HG02852 (cell line): ENCODE measurements at regions not wholly inside any gene's neighbourhood (a gene's known extent, or its start where the extent isn't known, plus 50 kb on each side); places are given as distances from the start of the nearest gene placed in this dataset.

ENCODE experiments used
- ATAC-seq: cut with Tn5 transposase; IDR thresholded peaks from one replicate; pipeline ENCODE4 v1.9.1; 2021; ENCODE audit warnings: mild to moderate bottlenecking, moderate library complexity; ENCODE audit not compliant: unreplicated experiment

DNA sequence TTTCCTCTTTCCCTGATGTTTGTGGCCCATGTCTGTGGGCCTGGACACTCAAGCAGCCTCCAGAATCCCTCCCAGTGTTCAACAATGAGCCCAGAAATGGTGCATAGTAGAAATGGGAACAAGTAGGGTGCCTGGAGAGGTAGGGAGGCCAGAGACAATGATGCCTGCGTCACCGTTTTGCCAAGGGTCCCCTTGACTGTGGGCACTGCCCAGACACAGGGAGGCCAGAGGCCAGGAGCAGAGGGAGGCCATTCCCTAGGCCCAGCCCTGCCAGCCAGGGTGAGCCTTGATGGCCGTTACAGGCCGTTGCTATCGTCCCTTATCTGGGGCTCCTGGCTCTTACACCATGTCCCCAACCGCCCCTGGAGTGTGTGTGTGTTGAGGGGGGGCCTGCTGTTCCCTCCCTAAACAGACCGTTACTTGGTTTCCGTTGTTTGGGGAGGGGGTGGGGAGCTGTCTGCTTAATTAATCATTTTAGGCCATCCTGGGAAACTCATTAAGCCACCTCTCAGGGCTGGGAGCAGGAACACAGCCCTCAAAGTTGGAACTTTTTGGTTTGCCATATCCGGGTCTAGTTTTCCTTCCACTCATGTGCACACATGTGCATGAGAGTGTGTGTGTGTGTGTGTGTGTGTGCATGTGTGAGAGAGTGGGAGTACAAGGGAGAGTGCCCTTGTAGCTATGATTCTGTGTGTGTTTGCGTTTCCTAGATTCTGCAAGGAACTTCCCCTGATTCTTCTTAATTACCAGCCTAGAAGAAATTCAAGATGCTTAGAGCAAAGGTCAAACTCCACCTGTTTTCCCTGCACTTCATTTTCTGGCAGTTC lies 135.2 kb upstream of the HAAO start:
- ATAC-seq, result no peak

DNA sequence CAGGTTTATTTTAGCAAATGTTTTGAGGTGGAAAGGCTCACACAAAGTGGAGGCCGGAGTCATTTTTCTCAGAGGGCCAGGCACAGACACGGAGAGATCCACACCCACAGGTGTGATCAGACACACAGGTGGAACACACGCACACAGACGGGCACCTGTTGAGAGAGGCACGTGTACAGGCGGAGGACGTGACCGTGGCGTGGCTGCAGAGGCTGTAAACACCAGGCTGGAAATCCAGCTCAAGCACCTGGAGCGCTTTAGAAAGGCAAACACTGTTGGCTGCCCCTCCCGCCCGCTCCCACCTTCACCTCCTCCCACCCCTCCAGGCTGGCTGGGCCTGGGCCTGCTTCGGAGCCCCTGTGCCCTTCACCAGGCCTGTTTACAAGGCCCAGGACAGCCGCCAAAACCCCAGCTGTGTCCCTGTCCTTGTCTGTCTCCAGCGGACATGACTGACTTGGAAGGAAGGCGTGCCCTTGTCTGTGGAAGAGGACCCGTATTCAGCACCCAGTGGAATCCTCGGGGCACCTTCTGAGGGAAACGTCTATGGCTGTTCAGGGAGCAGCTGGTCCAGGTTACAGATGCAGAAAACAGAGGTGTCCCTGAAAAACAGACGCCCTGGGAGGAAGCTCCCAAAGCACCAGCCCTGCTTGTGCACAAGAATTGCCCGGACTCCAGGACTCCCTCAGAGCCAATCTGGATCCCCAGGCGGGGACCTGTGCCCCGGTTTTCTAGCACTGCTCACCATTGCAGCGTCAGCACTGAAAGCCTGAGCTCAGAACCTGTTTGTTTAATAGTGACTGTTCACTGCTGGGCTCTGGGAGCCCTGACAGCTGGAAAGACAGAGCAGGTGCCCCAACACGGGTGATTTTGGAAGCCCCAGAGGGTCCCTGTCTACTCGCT lies 134.3 kb upstream of the HAAO start:
- ATAC-seq, result no peak

DNA sequence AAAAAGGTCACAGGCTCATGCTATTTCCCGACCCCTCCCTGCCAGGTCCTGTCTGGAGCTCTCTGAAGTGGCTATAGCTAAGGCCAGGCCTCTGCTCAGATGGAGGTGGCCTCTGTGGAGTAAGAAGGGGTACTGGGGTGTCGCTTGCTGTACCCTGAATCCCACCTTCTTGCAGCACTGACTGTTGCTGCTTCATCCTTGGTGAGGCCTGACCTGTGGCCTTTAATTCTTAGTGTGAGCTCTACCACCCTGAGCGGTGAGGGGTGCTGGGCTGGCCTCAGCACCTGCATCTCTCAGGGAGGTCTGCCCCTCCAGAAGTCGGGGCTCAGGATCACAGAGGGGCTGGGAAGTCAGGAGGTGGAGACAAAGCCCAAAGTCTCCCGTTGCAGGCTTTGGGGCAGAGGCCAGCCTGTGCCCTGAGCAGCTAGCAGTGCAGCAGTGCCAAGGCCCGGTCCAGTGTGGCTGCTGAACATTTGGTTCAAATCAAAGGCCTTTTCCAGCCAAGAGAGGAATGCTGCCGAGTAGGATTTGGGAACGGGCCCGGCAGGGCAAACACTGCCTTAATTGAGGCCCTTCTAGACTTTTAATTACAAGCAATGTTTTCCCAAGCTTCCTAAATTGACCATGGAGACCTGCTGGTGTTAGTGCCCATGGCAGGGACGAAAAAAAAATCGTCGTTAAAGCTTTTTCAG lies 133.5 kb upstream of the HAAO start:
- ATAC-seq, result no peak

DNA sequence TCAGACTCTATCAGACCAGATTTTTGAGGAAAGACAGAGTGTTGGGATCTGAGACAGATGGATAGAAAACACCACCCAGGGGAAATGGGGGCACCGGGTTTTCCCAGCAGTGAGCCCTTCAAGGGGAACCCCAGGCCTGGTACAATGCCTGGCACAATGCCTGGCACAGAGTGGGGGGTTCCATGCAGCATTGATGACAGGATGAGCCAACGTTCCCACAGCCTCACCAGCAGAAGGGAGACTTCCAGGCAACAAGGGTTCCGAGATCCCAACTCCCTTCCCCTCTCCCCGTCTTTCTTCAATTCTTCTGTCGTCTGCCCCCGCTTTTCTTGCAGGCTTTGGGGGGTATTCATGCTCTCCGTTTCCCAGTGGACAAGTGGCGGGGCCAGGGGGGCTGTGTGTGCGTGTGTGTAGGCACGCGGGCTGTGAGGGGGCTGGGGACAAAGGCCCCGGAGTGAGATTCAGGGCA lies 132.1 kb upstream of the HAAO start:
- no peak for ATAC-seq

DNA sequence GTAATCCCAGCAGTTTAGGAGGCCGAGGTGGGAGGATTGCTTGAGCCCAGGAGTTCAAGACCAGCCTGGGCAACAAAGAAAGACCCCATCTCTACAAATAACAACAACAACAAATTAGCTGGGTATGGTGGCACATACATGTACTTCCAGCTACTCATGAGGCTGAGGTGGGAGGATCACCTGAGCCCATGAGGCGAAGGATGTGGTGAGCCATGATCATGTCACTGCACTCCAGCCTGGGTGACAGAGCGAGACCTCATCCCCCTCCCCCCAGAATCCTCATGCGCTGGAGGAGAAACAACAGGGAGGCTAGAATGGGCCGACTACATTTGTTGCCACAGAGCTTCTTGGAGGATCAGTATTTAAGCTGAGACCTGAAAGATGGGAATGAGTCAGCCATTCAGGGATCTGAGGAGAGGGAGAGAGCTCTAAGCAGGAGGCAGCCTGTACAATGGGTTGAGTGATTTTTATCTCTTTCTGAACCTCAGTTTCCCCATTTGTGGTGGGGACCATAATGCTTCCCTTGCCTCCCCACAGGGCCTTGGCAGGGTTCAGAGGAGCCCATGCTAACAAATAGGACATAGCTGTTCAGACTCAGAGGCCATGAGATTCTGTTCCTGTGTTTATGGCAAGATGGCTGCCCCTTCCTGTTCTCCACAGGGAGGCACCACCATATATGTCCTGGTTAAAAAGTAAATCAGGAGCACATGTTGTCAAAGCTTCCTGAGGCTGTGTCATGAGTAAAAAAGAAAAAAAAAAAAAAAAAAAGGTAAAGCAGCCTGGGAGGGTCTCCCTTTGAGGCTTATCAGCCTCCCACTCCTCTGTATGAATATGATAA lies 131.4 kb upstream of the HAAO start:
- no peak for ATAC-seq

GRCh38 chr2:42922790-42923579 lies 130.6 kb upstream of the HAAO start:
- no peak for ATAC-seq

GRCh38 chr2:42922293-42922692 lies 129.9 kb upstream of the HAAO start:
- ATAC-seq, result no peak

GRCh38 chr2:42921721-42922120 lies 129.3 kb upstream of the HAAO start:
- ATAC-seq, result no peak

DNA sequence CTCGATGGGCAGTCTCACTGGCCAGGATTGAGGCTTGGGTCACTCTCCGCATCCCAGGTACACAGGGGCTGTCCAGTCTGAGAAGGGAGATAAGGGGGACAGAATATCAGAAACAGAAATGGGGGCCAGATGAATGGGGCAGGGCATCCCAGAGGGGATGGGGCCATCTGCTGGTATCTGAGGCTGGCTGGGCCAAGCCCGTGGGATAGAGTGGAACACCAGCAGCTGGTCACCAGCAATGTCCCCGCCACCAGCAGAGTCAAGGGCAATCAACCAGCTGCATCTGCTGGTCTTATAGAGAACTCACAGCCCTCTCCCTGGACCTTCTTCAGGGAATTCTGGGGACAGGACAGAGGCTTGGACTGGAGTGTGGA lies 128.8 kb upstream of the HAAO start:
- no peak for ATAC-seq

DNA sequence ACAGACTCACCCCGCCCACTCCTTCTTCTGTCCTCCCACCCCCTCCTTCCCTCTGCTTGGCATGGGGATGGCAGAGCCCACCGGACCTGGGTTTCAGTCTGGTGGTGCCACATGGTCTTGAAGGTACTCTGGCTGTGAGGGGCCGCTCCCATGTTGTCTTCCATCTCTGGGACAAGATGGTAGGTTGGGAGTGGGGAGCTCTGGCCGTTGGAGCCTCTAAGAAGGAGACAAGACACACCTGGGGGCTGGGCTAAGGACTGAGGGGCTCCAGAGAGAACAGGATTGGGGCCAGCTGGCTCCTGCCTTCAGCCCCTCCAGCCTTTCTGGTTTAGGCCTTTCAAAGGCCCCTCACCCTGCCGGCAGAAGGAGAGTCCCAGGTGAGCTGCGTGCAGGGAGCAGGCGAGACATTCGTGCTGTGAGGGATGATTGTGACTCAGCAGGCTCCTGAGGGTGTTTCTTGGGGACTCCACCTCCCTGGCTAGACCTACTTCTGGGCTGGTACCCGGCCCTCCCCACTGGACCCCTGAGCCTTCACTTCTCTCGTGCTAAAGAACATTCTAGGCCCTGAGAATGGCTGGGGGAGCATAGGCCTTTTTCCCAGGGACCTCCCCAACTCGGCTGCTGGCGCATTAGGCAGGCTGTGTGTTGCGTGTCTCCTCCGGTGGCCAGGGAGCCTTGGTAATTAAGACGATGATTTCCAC lies 128.2 kb upstream of the HAAO start:
- ATAC-seq, result no peak

GRCh38 chr2:42918671-42919318 lies 126.4 kb upstream of the HAAO start:
- no peak for ATAC-seq

DNA sequence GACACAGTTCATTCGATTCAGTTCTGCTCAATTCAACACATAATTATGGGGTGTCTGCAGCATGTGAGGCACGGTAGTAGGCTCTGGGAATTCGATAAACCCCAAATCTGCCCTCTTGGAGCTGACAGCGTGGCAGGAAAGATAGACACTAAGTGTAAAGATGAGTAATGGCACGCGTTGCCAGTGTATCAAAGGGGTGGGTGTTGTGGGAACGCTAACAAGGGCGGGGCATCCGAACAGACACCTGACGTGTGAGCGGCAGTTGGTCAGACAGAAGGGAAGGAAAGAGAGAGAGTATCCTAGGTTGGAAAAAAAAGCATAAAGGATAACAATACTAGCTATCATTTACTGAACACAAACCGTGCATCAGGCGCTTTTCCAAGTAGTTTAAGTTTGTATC lies 125.7 kb upstream of the HAAO start:
- ATAC-seq, result no peak

DNA sequence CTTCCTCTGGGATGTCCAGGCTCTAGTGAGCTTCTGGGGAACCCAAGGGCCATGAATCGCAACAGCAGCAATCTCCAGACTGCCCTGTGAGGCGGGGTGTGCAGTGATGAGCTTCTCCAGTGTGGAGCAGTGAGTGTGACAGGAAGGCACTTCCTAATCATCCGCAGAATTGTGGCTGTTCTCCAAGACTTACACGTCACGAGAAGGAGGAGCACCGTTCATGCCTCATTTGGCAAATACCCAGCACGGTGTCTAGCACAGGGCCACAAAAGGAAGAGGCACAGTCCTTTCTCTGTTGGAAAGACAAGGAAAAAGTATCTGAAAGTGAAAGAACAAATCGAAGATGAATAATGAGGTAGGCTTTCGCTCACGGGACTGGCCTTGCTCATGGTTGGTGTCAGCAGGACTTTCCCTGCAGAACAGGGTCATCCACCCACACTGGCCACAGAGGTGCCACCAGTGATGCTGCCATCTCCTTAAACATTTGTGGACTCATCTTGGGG lies 125.1 kb upstream of the HAAO start:
- no peak for ATAC-seq

DNA sequence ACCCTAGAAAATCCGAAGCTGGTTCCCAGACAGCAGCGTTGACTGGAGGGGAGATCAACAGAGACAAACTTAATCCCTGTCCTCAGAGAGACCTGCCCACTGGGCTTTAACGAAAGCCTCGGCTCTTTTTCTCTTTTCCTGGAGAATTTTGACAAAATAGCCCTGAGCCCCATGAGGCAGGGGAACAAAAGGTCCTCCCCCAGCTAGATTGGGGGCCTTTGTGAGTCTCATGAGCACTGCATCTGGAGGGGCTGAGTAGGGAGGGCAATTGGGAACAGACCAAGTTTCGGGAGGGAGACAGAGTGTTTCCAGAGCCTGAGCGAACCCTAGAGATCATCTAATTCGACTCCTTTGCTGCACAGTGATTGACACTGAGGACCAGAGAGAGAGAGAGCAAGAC lies 123.9 kb upstream of the HAAO start:
- ATAC-seq, result no peak

- no peak for ATAC-seq
Measured at GRCh38 chr2:42914860-42915259, 122.5 kb upstream of the HAAO start.

DNA sequence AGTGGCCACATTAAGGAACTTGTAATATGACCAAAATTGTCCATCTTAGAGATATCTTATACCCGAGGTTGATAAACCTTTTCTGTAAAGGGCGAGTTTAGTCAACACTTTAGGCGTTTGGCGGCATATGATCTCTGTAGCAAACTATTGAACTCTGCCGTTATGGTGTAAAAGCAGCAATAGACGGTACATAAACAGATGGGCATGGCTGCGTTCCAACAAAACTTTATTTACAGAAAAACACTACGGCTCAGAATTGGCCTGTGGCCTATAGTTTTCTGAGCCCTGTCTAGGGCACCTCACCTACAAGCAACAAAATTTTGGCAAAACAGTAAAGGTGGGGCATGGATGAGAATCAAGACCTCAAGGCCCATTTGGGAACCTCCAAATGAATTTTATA lies 121.9 kb upstream of the HAAO start:
- ATAC-seq, result no peak

DNA sequence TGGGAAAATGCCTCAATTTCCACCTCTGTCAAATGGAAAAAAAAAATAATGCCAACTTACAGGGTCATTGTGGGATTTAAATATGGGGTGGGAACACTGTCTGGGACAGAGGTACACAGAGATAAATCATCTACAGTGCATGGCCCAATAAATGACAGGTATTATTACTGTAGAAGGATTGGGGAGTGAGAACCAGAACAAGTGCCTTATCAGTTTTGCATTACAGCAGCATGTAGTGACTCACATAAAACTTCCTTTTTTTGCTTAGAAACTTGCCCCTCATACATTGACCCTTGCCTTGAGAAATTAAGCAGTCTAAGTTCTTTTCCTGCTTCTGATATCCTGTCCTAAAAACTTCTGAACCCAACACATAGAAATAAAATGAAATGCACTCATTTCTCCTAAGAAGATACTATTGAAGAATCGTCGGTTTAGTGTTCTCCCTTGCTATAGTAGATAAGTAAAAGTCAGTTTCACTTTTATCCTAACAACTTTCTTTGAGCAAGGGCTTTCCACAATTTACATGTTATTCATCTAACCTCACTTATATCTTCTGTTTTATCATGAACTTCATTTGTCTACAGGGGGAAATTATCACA lies 121.0 kb upstream of the HAAO start:
- ATAC-seq, result no peak
